T-helper 17 cell (primary cell): ENCODE measurements at regions not wholly inside any gene's neighbourhood (a gene's known extent, or its start where the extent isn't known, plus 50 kb on each side); places are given as distances from the start of the nearest gene placed in this dataset.
"Not testable (repeated sequence)": the region's sequence is repeated elsewhere in the genome, so short reads cannot be mapped to it uniquely, and the experiment has no call there.

Experiments used
- ATAC-seq: fragments of 150-1000 bp; cut with Tn5 transposase; 2 replicates; pipeline ENCODE4 v1.10.0; 2021; ENCODE audit warnings: mild to moderate bottlenecking, moderate library complexity
- DNase-seq, 3 donors: peaks; one replicate each; pipeline versions ENCODE4 v3.0.0 to v3.0.0-alpha.2; 2020 to 2021
- H3K9me3 ChIP-seq: one replicate; pipeline ENCODE4 v1.7.0; 2013; ENCODE audit warnings: low read length, mild to moderate bottlenecking; ENCODE audit not compliant: control insufficient read depth, poor library complexity, severe bottlenecking
- H3K27ac Mint-ChIP-seq: one replicate; pipeline ENCODE4 v1.8.0; 2022; ENCODE audit warnings: mild to moderate bottlenecking, moderate library complexity, mixed read lengths
- H3K27me3 Mint-ChIP-seq: one replicate; pipeline ENCODE4 v1.8.0; 2022; ENCODE audit warnings: mixed read lengths
- H3K36me3 Mint-ChIP-seq: one replicate; pipeline ENCODE4 v1.8.0; 2022; ENCODE audit warnings: low read depth, mixed read lengths
- H3K4me1 Mint-ChIP-seq: one replicate; pipeline ENCODE4 v1.8.0; 2022; ENCODE audit warnings: mild to moderate bottlenecking, mixed read lengths
- H3K4me3 Mint-ChIP-seq: one replicate; pipeline ENCODE4 v1.8.0; 2022; ENCODE audit warnings: mild to moderate bottlenecking, moderate library complexity, mixed read lengths

- Mint-ChIP-seq H3K4me3 (no peak overlapping the region), H3K36me3 (no peaks in the 10 kb centered on the region), H3K27ac (no peak overlapping the region), H3K27me3 (no peaks in the 10 kb centered on the region), H3K4me1 (no peaks in the 10 kb centered on the region)
- H3K9me3 ChIP-seq: no peaks in the 10 kb centered on the region
- DNase-seq (no peak), ATAC-seq (no peak)
Measured at GRCh38 chr4:60718874-60719273, 481.3 kb upstream of the ADGRL3 start.

GRCh38 chr4:60721685-60722084, 478.4 kb upstream of the ADGRL3 start:
- no peak for DNase-seq
- H3K27me3 Mint-ChIP-seq: no peaks in the 10 kb centered on the region
- no peaks in the 10 kb centered on the region for H3K4me1 Mint-ChIP-seq
- H3K4me3 Mint-ChIP-seq: no peak overlapping the region
- no peak for ATAC-seq
- H3K27ac Mint-ChIP-seq: no peak overlapping the region
- H3K36me3 Mint-ChIP-seq: no peaks in the 10 kb centered on the region
- no peaks in the 10 kb centered on the region for H3K9me3 ChIP-seq

GRCh38 chr4:60723796-60724195, 476.3 kb upstream of the ADGRL3 start:
- no peaks in the 10 kb centered on the region for H3K36me3 Mint-ChIP-seq
- H3K27ac Mint-ChIP-seq: no peak overlapping the region
- H3K9me3 ChIP-seq: no peaks in the 10 kb centered on the region
- H3K4me1 Mint-ChIP-seq: no peaks in the 10 kb centered on the region
- H3K27me3 Mint-ChIP-seq: no peaks in the 10 kb centered on the region
- no peak overlapping the region for H3K4me3 Mint-ChIP-seq
- DNase-seq (no peak), ATAC-seq (no peak)

- H3K9me3 ChIP-seq: no peaks in the 10 kb centered on the region
- H3K4me1 Mint-ChIP-seq: no peaks in the 10 kb centered on the region
- no peaks in the 10 kb centered on the region for H3K36me3 Mint-ChIP-seq
- no peak for DNase-seq
- H3K27ac Mint-ChIP-seq: no peak overlapping the region
- ATAC-seq: no peak
- no peak overlapping the region for H3K4me3 Mint-ChIP-seq
- no peaks in the 10 kb centered on the region for H3K27me3 Mint-ChIP-seq
Measured at GRCh38 chr4:60724623-60725022, 475.5 kb upstream of the ADGRL3 start.

- H3K9me3 ChIP-seq: no peaks in the 10 kb centered on the region
- Mint-ChIP-seq H3K27ac (no peak overlapping the region), H3K36me3 (no peaks in the 10 kb centered on the region), H3K4me1 (no peaks in the 10 kb centered on the region), H3K4me3 (no peak overlapping the region), H3K27me3 (no peaks in the 10 kb centered on the region)
- ATAC-seq (no peak), DNase-seq (no peak)
Measured at GRCh38 chr4:60726779-60727178, 473.3 kb upstream of the ADGRL3 start.

- Mint-ChIP-seq H3K4me1 (no peaks in the 10 kb centered on the region), H3K27me3 (no peaks in the 10 kb centered on the region), H3K4me3 (no peak overlapping the region), H3K36me3 (no peaks in the 10 kb centered on the region), H3K27ac (no peak overlapping the region)
- no peak for ATAC-seq
- no peak for DNase-seq
- no peaks in the 10 kb centered on the region for H3K9me3 ChIP-seq
Measured at GRCh38 chr4:60729194-60729593, 470.9 kb upstream of the ADGRL3 start.

GRCh38 chr4:60729764-60730163, 470.4 kb upstream of the ADGRL3 start:
- H3K9me3 ChIP-seq, H3K4me3 Mint-ChIP-seq, H3K4me1 Mint-ChIP-seq, H3K36me3 Mint-ChIP-seq, DNase-seq, H3K27me3 Mint-ChIP-seq, H3K27ac Mint-ChIP-seq, ATAC-seq: not testable (repeated sequence)

GRCh38 chr4:60737858-60738257, 462.3 kb upstream of the ADGRL3 start:
- Mint-ChIP-seq H3K27ac (no peak overlapping the region), H3K36me3 (no peaks in the 10 kb centered on the region), H3K4me3 (no peak overlapping the region), H3K4me1 (no peaks in the 10 kb centered on the region), H3K27me3 (no peaks in the 10 kb centered on the region)
- DNase-seq (no peak), ATAC-seq (no peak)
- no peaks in the 10 kb centered on the region for H3K9me3 ChIP-seq

- H3K4me1 Mint-ChIP-seq: no peaks in the 10 kb centered on the region
- no peak for ATAC-seq
- no peak overlapping the region for H3K4me3 Mint-ChIP-seq
Measured at GRCh38 chr4:60743654-60744053, 456.5 kb upstream of the ADGRL3 start.

GRCh38 chr4:60744767-60745166, 455.4 kb upstream of the ADGRL3 start:
- H3K9me3 ChIP-seq: no peaks in the 10 kb centered on the region
- Mint-ChIP-seq H3K27me3 (no peaks in the 10 kb centered on the region), H3K4me1 (no peaks in the 10 kb centered on the region), H3K27ac (no peak overlapping the region), H3K4me3 (no peak overlapping the region), H3K36me3 (no peaks in the 10 kb centered on the region)
- ATAC-seq: no peak
- no peak for DNase-seq

More at GRCh38 chr4:60743654-60744053, 456.5 kb upstream of the ADGRL3 start:
- Mint-ChIP-seq H3K27ac (no peak overlapping the region), H3K27me3 (no peaks in the 10 kb centered on the region), H3K36me3 (no peaks in the 10 kb centered on the region)
- H3K9me3 ChIP-seq: no peaks in the 10 kb centered on the region
- no peak for DNase-seq

- ATAC-seq (no peak), DNase-seq (no peak)
- H3K4me3 Mint-ChIP-seq: no peak overlapping the region
- H3K27me3 Mint-ChIP-seq: no peaks in the 10 kb centered on the region
- no peaks in the 10 kb centered on the region for H3K4me1 Mint-ChIP-seq
- H3K36me3 Mint-ChIP-seq: no peaks in the 10 kb centered on the region
- no peak overlapping the region for H3K27ac Mint-ChIP-seq
- no peaks in the 10 kb centered on the region for H3K9me3 ChIP-seq
Measured at GRCh38 chr4:60745800-60746571, 454.1 kb upstream of the ADGRL3 start.

GRCh38 chr4:60750962-60751361, 449.2 kb upstream of the ADGRL3 start:
- Mint-ChIP-seq H3K36me3 (no peaks in the 10 kb centered on the region), H3K27me3 (no peaks in the 10 kb centered on the region), H3K27ac (no peak overlapping the region), H3K4me3 (no peak overlapping the region), H3K4me1 (no peaks in the 10 kb centered on the region)
- H3K9me3 ChIP-seq: no peaks in the 10 kb centered on the region
- no peak for ATAC-seq
- DNase-seq: no peak

- H3K9me3 ChIP-seq: no peaks in the 10 kb centered on the region
- ATAC-seq (no peak), DNase-seq (no peak)
- no peak overlapping the region for H3K4me3 Mint-ChIP-seq
- H3K4me1 Mint-ChIP-seq: no peaks in the 10 kb centered on the region
- H3K36me3 Mint-ChIP-seq: no peaks in the 10 kb centered on the region
- no peaks in the 10 kb centered on the region for H3K27me3 Mint-ChIP-seq
- no peak overlapping the region for H3K27ac Mint-ChIP-seq
Measured at GRCh38 chr4:60757986-60758680, 442.0 kb upstream of the ADGRL3 start.
